H9 (cell line): ENCODE measurements at regions not wholly inside any gene's neighbourhood (a gene's known extent, or its start where the extent isn't known, plus 50 kb on each side); places are given as distances from the start of the nearest gene placed in this dataset.

Experiments
- DNase-seq: peaks from one replicate; pipeline ENCODE4 v3.0.0-alpha.2; 2017
- H2AFZ ChIP-seq: one replicate; pipeline ENCODE4 v1.6.1; 2013; ENCODE audit warnings: mild to moderate bottlenecking, low read length, control low read depth, moderate library complexity
- H2AK5ac ChIP-seq: 2 replicates; pipeline ENCODE4 v1.6.1; 2013; ENCODE audit warnings: low read length, control low read depth, mixed read lengths; ENCODE audit not compliant: insufficient read length
- H2BK120ac ChIP-seq: one replicate; pipeline ENCODE4 v1.6.1; 2013; ENCODE audit warnings: low read depth, mild to moderate bottlenecking, low read length, control low read depth, inconsistent platforms; ENCODE audit not compliant: poor library complexity, severe bottlenecking
- H2BK12ac ChIP-seq: 2 replicates; pipeline ENCODE4 v1.6.1; 2013; ENCODE audit warnings: low read length, control low read depth, mixed read lengths, low read depth; ENCODE audit not compliant: insufficient read length
- H2BK15ac ChIP-seq: 2 replicates; pipeline ENCODE4 v1.6.1; 2013; ENCODE audit warnings: low read depth, low read length, control low read depth
- H2BK20ac ChIP-seq: one replicate; pipeline ENCODE4 v1.6.1; 2013; ENCODE audit warnings: low read depth, mild to moderate bottlenecking, low read length, control low read depth, inconsistent platforms; ENCODE audit not compliant: poor library complexity, severe bottlenecking
- H2BK5ac ChIP-seq: 2 replicates; pipeline ENCODE4 v1.6.1; 2013; ENCODE audit warnings: low read length, control low read depth, mixed read lengths; ENCODE audit not compliant: insufficient read length
- H3K14ac ChIP-seq: 2 replicates; pipeline ENCODE4 v1.6.1; 2013; ENCODE audit warnings: low read length, control low read depth; ENCODE audit not compliant: insufficient read depth
- H3K18ac ChIP-seq: 2 replicates; pipeline ENCODE4 v1.6.1; 2013; ENCODE audit warnings: low read depth, mild to moderate bottlenecking, mixed read lengths, low read length, control low read depth; ENCODE audit not compliant: insufficient read length
- H3K23ac ChIP-seq: 2 replicates; pipeline ENCODE4 v1.6.1; 2013; ENCODE audit warnings: low read length, control low read depth, mixed read lengths, low read depth; ENCODE audit not compliant: insufficient read length
- H3K23me2 ChIP-seq: 2 replicates; pipeline ENCODE4 v1.6.1; 2013; ENCODE audit warnings: low read depth, mild to moderate bottlenecking, mixed read lengths, low read length, control low read depth; ENCODE audit not compliant: insufficient read length, poor library complexity, severe bottlenecking
- H3K27ac ChIP-seq: 2 replicates; pipeline ENCODE4 v1.5.1; 2013; ENCODE audit warnings: low read length, control low read depth, mixed read lengths, low read depth; ENCODE audit not compliant: insufficient read length
- H3K27me3 ChIP-seq: 2 replicates; pipeline ENCODE4 v1.6.1; 2013; ENCODE audit warnings: low read length, control low read depth, inconsistent platforms; ENCODE audit not compliant: insufficient read depth
- H3K4ac ChIP-seq: 2 replicates; pipeline ENCODE4 v1.6.1; 2013; ENCODE audit warnings: low read depth, mild to moderate bottlenecking, control low read depth, inconsistent platforms, low read length, moderate library complexity
- H3K4me1 ChIP-seq: 2 replicates; pipeline ENCODE4 v1.6.1; 2013; ENCODE audit warnings: low read length, control low read depth, inconsistent platforms; ENCODE audit not compliant: insufficient read depth
- H3K4me2 ChIP-seq: 2 replicates; pipeline ENCODE4 v1.6.1; 2013; ENCODE audit warnings: low read length, control low read depth, mixed read lengths; ENCODE audit not compliant: insufficient read length, insufficient read depth
- H3K56ac ChIP-seq: 2 replicates; pipeline ENCODE4 v1.6.1; 2013; ENCODE audit warnings: low read depth, mild to moderate bottlenecking, mixed read lengths, low read length, control low read depth; ENCODE audit not compliant: insufficient read length
- H3K79me1 ChIP-seq: 2 replicates; pipeline ENCODE4 v1.6.1; 2013; ENCODE audit warnings: low read depth, mild to moderate bottlenecking, moderate library complexity, low read length, control low read depth, inconsistent platforms; ENCODE audit not compliant: insufficient read depth, poor library complexity, severe bottlenecking
- H3K79me2 ChIP-seq: 2 replicates; pipeline ENCODE4 v1.6.1; 2013; ENCODE audit warnings: low read length, control low read depth, inconsistent platforms; ENCODE audit not compliant: insufficient read depth
- H3K9ac ChIP-seq: 2 replicates; pipeline ENCODE4 v1.6.1; 2013; ENCODE audit warnings: low read length, control low read depth, mixed read lengths; ENCODE audit not compliant: insufficient read length; ENCODE audit errors: extremely low read depth
- H3K9me3 ChIP-seq: one replicate; pipeline ENCODE4 v1.6.1; 2013; ENCODE audit warnings: low read depth, low read length, inconsistent platforms; ENCODE audit not compliant: control insufficient read depth
- H3T11ph ChIP-seq: one replicate; pipeline ENCODE4 v1.6.1; 2013; ENCODE audit warnings: mild to moderate bottlenecking, low read length, control low read depth, inconsistent platforms
- H4K20me1 ChIP-seq: one replicate; pipeline ENCODE4 v1.6.1; 2013; ENCODE audit not compliant: control insufficient read depth, insufficient read length, insufficient read depth
- H4K5ac ChIP-seq: 2 replicates; pipeline ENCODE4 v1.6.1; 2013; ENCODE audit warnings: low read depth, mild to moderate bottlenecking, mixed read lengths, low read length, control low read depth; ENCODE audit not compliant: insufficient read length
- H4K8ac ChIP-seq: replicated peaks from 2 replicates; pipeline ENCODE4 v1.6.1; 2013; ENCODE audit warnings: low read length, control low read depth, mixed read lengths, low read depth; ENCODE audit not compliant: insufficient read length
- H4K91ac ChIP-seq: 2 replicates; pipeline ENCODE4 v1.6.1; 2013; ENCODE audit warnings: low read depth, mild to moderate bottlenecking, moderate library complexity, mixed read lengths, low read length, control low read depth; ENCODE audit not compliant: insufficient read length
- H3K27ac Mint-ChIP-seq, 3 experiments: 2 replicates in 2 of 3; 3 replicates in 1 of 3; pipeline ENCODE4 v1.8.0; 2020 to 2021; ENCODE audit warnings: mixed read lengths in 3 of 3, mild to moderate bottlenecking in 1 of 3, moderate library complexity in 1 of 3
- H3K27me3 Mint-ChIP-seq: 2 replicates; pipeline ENCODE4 v1.8.0; 2021; ENCODE audit warnings: low read depth, mild to moderate bottlenecking, moderate library complexity, mixed read lengths
- H3K36me3 Mint-ChIP-seq, 3 experiments: 2 replicates in 2 of 3; 3 replicates in 1 of 3; pipeline ENCODE4 v1.8.0; 2020 to 2021; ENCODE audit warnings: low read depth in 3 of 3, mixed read lengths in 3 of 3; ENCODE audit not compliant: insufficient read depth in 1 of 3
- H3K4me1 Mint-ChIP-seq, 2 experiments: 2 replicates each; pipeline ENCODE4 v1.8.0; 2020; ENCODE audit warnings: mixed read lengths in 2 of 2
- H3K4me3 Mint-ChIP-seq, 2 experiments: 2 replicates in 1 of 2; 3 replicates in 1 of 2; pipeline ENCODE4 v1.8.0; 2020 to 2021; ENCODE audit warnings: mild to moderate bottlenecking in 2 of 2, mixed read lengths in 2 of 2, moderate library complexity in 1 of 2
- H3K9me3 Mint-ChIP-seq, 2 experiments: 2 replicates in 1 of 2; 3 replicates in 1 of 2; pipeline ENCODE4 v1.8.0; 2020; ENCODE audit warnings: mild to moderate bottlenecking in 2 of 2, mixed read lengths in 2 of 2, moderate library complexity in 1 of 2
- WGBS: extraction: QIAGEN DNeasy Blood & Tissue Kit; methylation state at CpG from one replicate; pipeline ENCODE4 v1.1.7; 2013; ENCODE audit warnings: missing lambda C conversion rate, low lambda C conversion rate, mixed read lengths; ENCODE audit not compliant: insufficient read length; ENCODE audit errors: extremely low coverage; 5-methylcytosine and 5-hydroxymethylcytosine counted together
- TF ChIP-seq, protein P1 (sequence below): fragments of 200-600 bp; sonication (generic); conservative IDR thresholded peaks from 3 replicates; pipeline ENCODE4 v1.8.0; 2021; ENCODE audit warnings: antibody characterized with exemption, mild to moderate bottlenecking

- Histone ChIP-seq H3T11ph (no peak overlapping the region), H3K23me2 (no peaks in the 10 kb centered on the region), H3K9ac (no peak overlapping the region), H3K4me2 (no peak overlapping the region), H3K4me1 (peaks cover 5% of the 10 kb centered on the region), H3K9me3 (no peaks in the 10 kb centered on the region), H3K14ac (no peak overlapping the region), H3K18ac (no peak overlapping the region), H2BK5ac (no peak overlapping the region), H3K79me2 (no peaks in the 10 kb centered on the region), H3K4ac (no peak overlapping the region), H3K23ac (no peak overlapping the region), H2AFZ (no peak overlapping the region), H4K91ac (no peak overlapping the region), H3K79me1 (no peaks in the 10 kb centered on the region), H2BK15ac (no peak overlapping the region), H4K5ac (no peak overlapping the region), H3K27me3 (no peaks in the 10 kb centered on the region), H2BK20ac (no peak overlapping the region), H3K27ac (no peak overlapping the region), H2AK5ac (no peak overlapping the region), H4K20me1 (no peaks in the 10 kb centered on the region), H4K8ac (no peak overlapping the region), H2BK12ac (no peak overlapping the region), H3K56ac (no peak overlapping the region), H2BK120ac (no peak overlapping the region)
- H3K9me3 Mint-ChIP-seq: peaks cover 64 to 79% of the 10 kb centered on the region in 2 experiments
- TF ChIP-seq, protein P1, sequence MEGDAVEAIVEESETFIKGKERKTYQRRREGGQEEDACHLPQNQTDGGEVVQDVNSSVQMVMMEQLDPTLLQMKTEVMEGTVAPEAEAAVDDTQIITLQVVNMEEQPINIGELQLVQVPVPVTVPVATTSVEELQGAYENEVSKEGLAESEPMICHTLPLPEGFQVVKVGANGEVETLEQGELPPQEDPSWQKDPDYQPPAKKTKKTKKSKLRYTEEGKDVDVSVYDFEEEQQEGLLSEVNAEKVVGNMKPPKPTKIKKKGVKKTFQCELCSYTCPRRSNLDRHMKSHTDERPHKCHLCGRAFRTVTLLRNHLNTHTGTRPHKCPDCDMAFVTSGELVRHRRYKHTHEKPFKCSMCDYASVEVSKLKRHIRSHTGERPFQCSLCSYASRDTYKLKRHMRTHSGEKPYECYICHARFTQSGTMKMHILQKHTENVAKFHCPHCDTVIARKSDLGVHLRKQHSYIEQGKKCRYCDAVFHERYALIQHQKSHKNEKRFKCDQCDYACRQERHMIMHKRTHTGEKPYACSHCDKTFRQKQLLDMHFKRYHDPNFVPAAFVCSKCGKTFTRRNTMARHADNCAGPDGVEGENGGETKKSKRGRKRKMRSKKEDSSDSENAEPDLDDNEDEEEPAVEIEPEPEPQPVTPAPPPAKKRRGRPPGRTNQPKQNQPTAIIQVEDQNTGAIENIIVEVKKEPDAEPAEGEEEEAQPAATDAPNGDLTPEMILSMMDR: no peak
- peaks cover 2 to 21% (median 3%) of the 10 kb centered on the region in 3 experiments; a peak in 5 of 7 replicates for H3K36me3 Mint-ChIP-seq
- DNase-seq: no peak
- peaks cover 1% of the 10 kb centered on the region for H3K27me3 Mint-ChIP-seq
- H3K27ac Mint-ChIP-seq: no peak overlapping the region
- H3K4me1 Mint-ChIP-seq: peaks cover 9 to 11% of the 10 kb centered on the region in 2 experiments
- H3K4me3 Mint-ChIP-seq: no peak overlapping the region
- WGBS: no CpG with 5 or more reads among the region's 3 CpGs
Observed at GRCh38 chrX:40405399-40405798, 175.4 kb upstream of the ATP6AP2 start.
